Endothelial cell of umbilical vein (primary cell): ENCODE measurements at regions not wholly inside any gene's neighbourhood (a gene's known extent, or its start where the extent isn't known, plus 50 kb on each side); places are given as distances from the start of the nearest gene placed in this dataset.

ENCODE experiments used
- BruUV-seq: library from RNA; stranded (reverse); fragments of 400-500 nt; replicated peaks from 2 replicates; lab custom pipeline; 2021; lab: Mats Ljungman, UMichigan
- CTCF ChIA-PET: fragments of 300-600, 350-600 bp; sonication (Branson Sonifier 250); formaldehyde crosslinking; loops from one replicate; lab custom pipeline; 2021; ENCODE audit warnings: antibody characterized with exemption, inconsistent platforms; lab: Charles Lee
- POLR2A ChIA-PET: fragments of 300-600, 350-600 bp; sonication (Branson Sonifier 250); formaldehyde crosslinking; loops from one replicate; lab custom pipeline; 2021; ENCODE audit warnings: antibody characterized with exemption, inconsistent platforms; lab: Charles Lee
- DNase-seq: peaks from one replicate; pipeline ENCODE4 v3.0.0-alpha.2; 2011; ENCODE audit warnings: low read depth, low spot score
- FAIRE-seq: peaks from 2 replicates; lab custom pipeline; 2011; peaks lifted over from hg19 to GRCh38; lab: Jason Lieb, UNC
- H2AFZ ChIP-seq: 2 replicates; pipeline ENCODE4 v1.6.0; 2012; ENCODE audit warnings: low read depth, low read length, control low read depth, inconsistent platforms
- H3K27ac ChIP-seq: 2 replicates; pipeline ENCODE4 v1.5.1; 2011; ENCODE audit warnings: low read depth, mild to moderate bottlenecking, control low read depth, low read length, moderate library complexity; ENCODE audit not compliant: insufficient read depth
- H3K27me3 ChIP-seq, 2 experiments: 2 replicates each; pipeline versions ENCODE4 v1.6.0 to v1.6.1; 2011; ENCODE audit warnings: low read length in 2 of 2, mixed read lengths in 1 of 2; ENCODE audit not compliant: control insufficient read depth in 2 of 2, insufficient read depth in 2 of 2
- H3K36me3 ChIP-seq, 2 experiments: 2 replicates in 1 of 2; 3 replicates in 1 of 2; pipeline ENCODE4 v1.5.1; 2011; ENCODE audit warnings: low read length in 2 of 2, mild to moderate bottlenecking in 1 of 2, moderate library complexity in 1 of 2; ENCODE audit not compliant: control insufficient read depth in 2 of 2, insufficient read depth in 2 of 2; ENCODE audit errors: extremely low read depth in 1 of 2
- H3K4me1 ChIP-seq: 3 replicates; pipeline ENCODE4 v1.5.1; 2011; ENCODE audit warnings: mild to moderate bottlenecking, low read length; ENCODE audit not compliant: control insufficient read depth, insufficient read depth; ENCODE audit errors: extremely low read depth
- H3K4me2 ChIP-seq: 2 replicates; pipeline ENCODE4 v1.6.1; 2011; ENCODE audit warnings: low read length, control low read depth, mixed read lengths; ENCODE audit not compliant: insufficient read depth
- H3K4me3 ChIP-seq, 3 experiments: fragments of 200-600 bp in 1 of 3; sonication (generic), shearing (Covaris generic) in 1 of 3; replicated peaks in 1 of 3; 2 replicates each; pipeline ENCODE4 v1.5.1; 2011 to 2016; ENCODE audit warnings: control low read depth in 3 of 3, low read length in 3 of 3, mild to moderate bottlenecking in 2 of 3, inconsistent platforms in 1 of 3, low read depth in 1 of 3, moderate library complexity in 1 of 3; ENCODE audit not compliant: insufficient read depth in 1 of 3
- H3K79me2 ChIP-seq: 2 replicates; pipeline ENCODE4 v1.6.0; 2012; ENCODE audit warnings: low read length, inconsistent platforms; ENCODE audit not compliant: control insufficient read depth, insufficient read depth
- H3K9ac ChIP-seq: replicated peaks from 2 replicates; pipeline ENCODE3; 2011; ENCODE audit warnings: low read length, control low read depth; ENCODE audit not compliant: insufficient read depth; ENCODE audit errors: extremely low read depth
- H3K9me1 ChIP-seq: replicated peaks from 3 replicates; pipeline ENCODE4 v1.6.0; 2011; ENCODE audit warnings: mild to moderate bottlenecking, low read length; ENCODE audit not compliant: control insufficient read depth, insufficient read depth; ENCODE audit errors: extremely low read depth
- H3K9me3 ChIP-seq: replicated peaks from 2 replicates; pipeline ENCODE4 v1.5.1; 2012; ENCODE audit warnings: low read length, inconsistent platforms; ENCODE audit not compliant: control insufficient read depth, insufficient read depth
- H4K20me1 ChIP-seq: replicated peaks from 2 replicates; pipeline ENCODE3; 2011; ENCODE audit warnings: mild to moderate bottlenecking, low read length; ENCODE audit not compliant: control insufficient read depth, insufficient read depth; ENCODE audit errors: extremely low read depth
- CTCF ChIP-seq, 2 donors: IDR thresholded peaks; 1 replicate in 1 of 2; 2 replicates in 1 of 2; pipeline ENCODE4 v1.5.1; 2011; ENCODE audit warnings: low read length in 2 of 2, mild to moderate bottlenecking in 2 of 2, moderate library complexity in 2 of 2, control low read depth in 1 of 2, inconsistent platforms in 1 of 2, low read depth in 1 of 2; ENCODE audit not compliant: insufficient read depth in 1 of 2; ENCODE audit errors: extremely low read depth in 1 of 2
- EZH2 ChIP-seq: IDR thresholded peaks from 2 replicates; pipeline ENCODE4 v1.6.1; 2012; ENCODE audit warnings: borderline replicate concordance, low read depth, mild to moderate bottlenecking, moderate library complexity, low read length, inconsistent platforms; ENCODE audit not compliant: severe bottlenecking
- FOS ChIP-seq: IDR thresholded peaks from 2 replicates; pipeline ENCODE4 v1.6.1; 2011; ENCODE audit warnings: mild to moderate bottlenecking, low read length, moderate library complexity, borderline replicate concordance; ENCODE audit not compliant: insufficient read depth
- GATA2 ChIP-seq: IDR thresholded peaks from 2 replicates; pipeline ENCODE4 v1.7.0; 2011; ENCODE audit warnings: low read depth, mild to moderate bottlenecking, moderate library complexity, mixed read lengths, low read length; ENCODE audit not compliant: insufficient read length, insufficient read depth
- JUN ChIP-seq: IDR thresholded peaks from 2 replicates; pipeline ENCODE4 v1.6.1; 2011; ENCODE audit warnings: borderline replicate concordance, low read depth; ENCODE audit not compliant: insufficient read length, insufficient read depth
- MAX ChIP-seq: IDR thresholded peaks from 2 replicates; pipeline ENCODE4 v1.6.1; 2011; ENCODE audit not compliant: insufficient read depth, insufficient read length
- MYC ChIP-seq: IDR thresholded peaks from one replicate; pipeline ENCODE4 v1.6.1; 2011; ENCODE audit warnings: mild to moderate bottlenecking, low read depth, low read length
- POLR2A ChIP-seq: IDR thresholded peaks from 2 replicates; pipeline ENCODE4 v1.6.1; 2012; ENCODE audit warnings: low read depth, mild to moderate bottlenecking, control low read depth, low read length
- POLR2AphosphoS5 ChIP-seq: IDR thresholded peaks from 2 replicates; pipeline ENCODE4 v1.6.1; 2012; ENCODE audit warnings: low read depth, mild to moderate bottlenecking, control low read depth, low read length, moderate library complexity; ENCODE audit not compliant: insufficient read depth
- dilution Hi-C: fragments of 300-500 bp; cut with MboI; formaldehyde crosslinking; loops from one replicate; pipeline ENCODE4 v1.15.0; 2019; ENCODE audit warnings: low sequenced_read_pairs; ENCODE audit not compliant: extremely low pct_ligation_motif_present
- intact Hi-C: fragments of 100-400 bp; cut with micrococcal nuclease; formaldehyde crosslinking; loops from one replicate; pipeline ENCODE4 v1.10.0; 2022

GRCh38 chrX:16316331-16316730, 149.1 kb downstream of the MAGEB17 start:
- Histone ChIP-seq H3K27me3 (no peaks in the 10 kb centered on the region), H4K20me1 (no peaks in the 10 kb centered on the region), H3K4me1 (no peaks in the 10 kb centered on the region), H3K27ac (no peak overlapping the region), H3K9me3 (no peaks in the 10 kb centered on the region), H3K36me3 (no peaks in the 10 kb centered on the region), H3K9ac (no peak overlapping the region), H3K79me2 (no peaks in the 10 kb centered on the region), H3K9me1 (no peaks in the 10 kb centered on the region), H3K4me2 (no peak overlapping the region), H2AFZ (no peak overlapping the region), H3K4me3 (no peak overlapping the region)
- DNase-seq (no peak), FAIRE-seq (no peak)
- ChIA-PET POLR2A (no interaction called here), CTCF (no interaction called here)
- intact Hi-C loops (no loop called here), dilution Hi-C loops (no loop called here)
- TF ChIP-seq POLR2AphosphoS5, result no peak
- no peak for TF ChIP-seq FOS
- no peak for TF ChIP-seq MAX
- TF ChIP-seq EZH2, result no peak
- TF ChIP-seq CTCF (IDR thresholded peaks at IDR 0.05; ENCODE audit: extremely low read depth in 1 of 2, insufficient read depth in 1 of 2, low read depth in 1 of 2, low read length in 2 of 2), result no peak
- TF ChIP-seq GATA2, result no peak
- no peak for TF ChIP-seq JUN
- TF ChIP-seq MYC, result no peak
- no peak for TF ChIP-seq POLR2A
- BruUV-seq, result no TSS peak
